Bronchial epithelial cell (primary cell): ENCODE measurements at regions not wholly inside any gene's neighbourhood (a gene's known extent, or its start where the extent isn't known, plus 50 kb on each side); places are given as distances from the start of the nearest gene placed in this dataset.

ENCODE experiments used
- DNase-seq: peaks from one replicate; pipeline ENCODE4 v3.0.0-alpha.2; 2010; ENCODE audit warnings: low read depth
- FAIRE-seq: peaks from 2 replicates; lab custom pipeline; 2011; peaks lifted over from hg19 to GRCh38; lab: Jason Lieb, UNC
- H3K27me3 ChIP-seq: 2 replicates; pipeline ENCODE4 v1.5.1; 2011; ENCODE audit warnings: low read length; ENCODE audit not compliant: control insufficient read depth, insufficient read depth
- H3K36me3 ChIP-seq: 2 replicates; pipeline ENCODE4 v1.5.1; 2011; ENCODE audit warnings: low read length; ENCODE audit not compliant: control insufficient read depth, insufficient read depth
- H3K4me3 ChIP-seq: 2 replicates; pipeline ENCODE4 v1.5.1; 2011; ENCODE audit warnings: mild to moderate bottlenecking, low read depth, low read length, control low read depth
- CTCF ChIP-seq: IDR thresholded peaks from 2 replicates; pipeline ENCODE4 v1.5.1; 2011; ENCODE audit warnings: mild to moderate bottlenecking, moderate library complexity, low read length, control low read depth, inconsistent platforms; ENCODE audit not compliant: insufficient read depth, severe bottlenecking

- DNase-seq, result no peak
These were observed 383.0 kb upstream of the PTBP2 start for GRCh38 chr1:96338622-96339021.

GRCh38 chr1:96340686-96341085 lies 380.9 kb upstream of the PTBP2 start:
- H3K27me3 ChIP-seq, result no peaks in the 10 kb centered on the region
- no peak for FAIRE-seq
- TF ChIP-seq CTCF, result no peak
- no peaks in the 10 kb centered on the region for H3K36me3 ChIP-seq
- no peak overlapping the region for H3K4me3 ChIP-seq
- DNase-seq, result no peak

More at GRCh38 chr1:96338622-96339021, 383.0 kb upstream of the PTBP2 start:
- no peak overlapping the region for H3K4me3 ChIP-seq
- FAIRE-seq, result no peak
- no peaks in the 10 kb centered on the region for H3K36me3 ChIP-seq
- no peak for TF ChIP-seq CTCF
- no peaks in the 10 kb centered on the region for H3K27me3 ChIP-seq

GRCh38 chr1:96346719-96347118 lies 374.9 kb upstream of the PTBP2 start:
- TF ChIP-seq CTCF, result no peak
- FAIRE-seq, result no peak
- DNase-seq, result no peak
- Histone ChIP-seq H3K4me3 (no peak overlapping the region), H3K36me3 (no peaks in the 10 kb centered on the region), H3K27me3 (no peaks in the 10 kb centered on the region)

GRCh38 chr1:96349896-96350295 lies 371.7 kb upstream of the PTBP2 start:
- FAIRE-seq, result no peak
- H3K4me3 ChIP-seq, result no peak overlapping the region
- H3K36me3 ChIP-seq, result no peaks in the 10 kb centered on the region

GRCh38 chr1:96352733-96353132 lies 368.9 kb upstream of the PTBP2 start:
- no peak for TF ChIP-seq CTCF
- Histone ChIP-seq H3K36me3 (no peaks in the 10 kb centered on the region), H3K27me3 (no peaks in the 10 kb centered on the region), H3K4me3 (no peak overlapping the region)
- DNase-seq (no peak), FAIRE-seq (no peak)

More at GRCh38 chr1:96349896-96350295, 371.7 kb upstream of the PTBP2 start:
- no peaks in the 10 kb centered on the region for H3K27me3 ChIP-seq
- no peak for DNase-seq
- TF ChIP-seq CTCF, result no peak

GRCh38 chr1:96355521-96355920 lies 366.1 kb upstream of the PTBP2 start:
- H3K27me3 ChIP-seq, result no peaks in the 10 kb centered on the region
- no peak for TF ChIP-seq CTCF

More at GRCh38 chr1:96355521-96355920, 366.1 kb upstream of the PTBP2 start:
- no peaks in the 10 kb centered on the region for H3K36me3 ChIP-seq
- H3K4me3 ChIP-seq, result no peak overlapping the region
- no peak for DNase-seq
- FAIRE-seq, result no peak
